ENCODE measurements at regions not wholly inside any gene's neighbourhood (a gene's known extent, or its start where the extent isn't known, plus 50 kb on each side); places are given as distances from the start of the nearest gene placed in this dataset.

DNA sequence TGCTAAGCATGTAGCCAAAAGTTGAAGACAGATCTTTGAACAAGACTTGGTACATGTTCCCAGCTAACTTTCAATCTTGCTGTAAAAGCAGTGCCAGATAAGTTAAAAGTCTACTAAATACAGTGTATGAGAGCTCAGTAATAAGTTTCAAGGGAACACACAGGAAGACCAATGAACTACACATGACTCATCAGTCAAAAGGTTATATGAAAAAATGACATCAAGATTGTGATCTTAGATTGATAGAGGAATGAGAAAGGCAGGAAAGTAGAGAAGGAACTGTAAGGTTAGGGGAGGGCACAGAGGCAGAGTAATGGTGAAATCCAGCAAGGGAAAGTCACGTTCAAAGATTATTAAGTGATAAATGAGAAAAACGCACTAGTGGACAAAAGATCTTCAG, 249.9 kb upstream of the FLRT2 start:
- no peaks in the 10 kb centered on the region for H3K36me3 ChIP-seq (ENCODE audit: control insufficient read depth in 1 of 2, insufficient read depth in 2 of 2, low read length in 2 of 2)
- no peaks in the 10 kb centered on the region for H3K27me3 ChIP-seq (ENCODE audit: control insufficient read depth in 1 of 2, insufficient read depth in 2 of 2, low read length in 2 of 2)
- H3K9me3 ChIP-seq (ENCODE audit: control insufficient read depth in 1 of 2, low read length in 2 of 2): peaks cover 0 to 4% of the 10 kb centered on the region in 2 donors
- no peak overlapping the region for H3K27ac ChIP-seq (ENCODE audit: low read depth, low read length)
- no peak overlapping the region for H3K4me3 ChIP-seq (ENCODE audit: low read depth in 1 of 2, low read length in 2 of 2)
- H3K9ac ChIP-seq (ENCODE audit: low read depth in 1 of 2, low read length in 2 of 2): no peak overlapping the region
- H3K4me1 ChIP-seq (ENCODE audit: control insufficient read depth in 1 of 2, insufficient read depth in 2 of 2, low read length in 2 of 2): no peaks in the 10 kb centered on the region

DNA sequence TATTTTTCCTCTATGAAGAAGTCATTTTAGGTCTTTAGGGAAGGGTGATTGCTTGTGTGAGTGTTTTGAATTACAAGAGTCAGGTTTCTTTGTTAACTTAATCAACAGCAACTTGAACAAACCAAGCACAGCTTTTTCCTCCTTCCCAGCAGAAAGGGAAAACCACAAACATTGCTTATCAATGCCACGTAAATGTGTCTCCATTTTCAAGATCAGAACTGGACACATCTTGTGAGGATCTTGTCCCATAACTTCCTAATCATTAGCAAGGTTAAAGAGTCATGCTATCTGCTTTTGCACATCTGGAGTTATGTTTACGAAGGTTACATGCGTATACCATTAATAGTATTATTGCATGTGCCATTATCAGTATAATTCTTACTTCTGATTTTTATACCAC, 248.0 kb upstream of the FLRT2 start:
- no peaks in the 10 kb centered on the region for H3K36me3 ChIP-seq (ENCODE audit: control insufficient read depth in 1 of 2, insufficient read depth in 2 of 2, low read length in 2 of 2)
- H3K27ac ChIP-seq (ENCODE audit: low read depth, low read length): no peak overlapping the region
- peaks cover 0 to 4% of the 10 kb centered on the region in 2 donors for H3K9me3 ChIP-seq (ENCODE audit: control insufficient read depth in 1 of 2, low read length in 2 of 2)
- no peak overlapping the region for H3K9ac ChIP-seq (ENCODE audit: low read depth in 1 of 2, low read length in 2 of 2)
- no peaks in the 10 kb centered on the region for H3K27me3 ChIP-seq (ENCODE audit: control insufficient read depth in 1 of 2, insufficient read depth in 2 of 2, low read length in 2 of 2)
- H3K4me3 ChIP-seq (ENCODE audit: low read depth in 1 of 2, low read length in 2 of 2): no peak overlapping the region
- H3K4me1 ChIP-seq (ENCODE audit: control insufficient read depth in 1 of 2, insufficient read depth in 2 of 2, low read length in 2 of 2): no peaks in the 10 kb centered on the region

DNA sequence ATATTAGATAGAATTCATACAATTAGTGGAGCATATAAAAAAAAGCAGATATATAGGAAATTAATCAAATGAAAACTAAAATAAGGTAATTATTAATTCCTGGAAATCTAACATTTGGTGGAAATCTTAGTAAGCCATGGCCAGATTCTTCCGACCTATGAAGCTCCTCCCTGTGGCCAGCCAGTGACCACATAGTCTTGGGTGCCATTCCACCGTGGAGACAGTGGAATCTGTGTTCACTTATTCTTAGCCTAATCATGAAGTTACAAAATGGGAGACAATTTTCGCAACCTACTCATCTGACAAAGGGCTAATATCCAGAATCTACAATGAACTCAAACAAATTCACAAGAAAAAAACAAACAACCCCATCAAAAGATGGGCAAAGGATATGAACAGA, 241.9 kb upstream of the FLRT2 start:
- H3K27me3 ChIP-seq (ENCODE audit: control insufficient read depth in 1 of 2, insufficient read depth in 2 of 2, low read length in 2 of 2): no peaks in the 10 kb centered on the region
- no peak overlapping the region for H3K27ac ChIP-seq (ENCODE audit: low read depth, low read length)
- H3K36me3 ChIP-seq (ENCODE audit: control insufficient read depth in 1 of 2, insufficient read depth in 2 of 2, low read length in 2 of 2): no peaks in the 10 kb centered on the region
- peaks cover 2 to 5% of the 10 kb centered on the region in 2 donors for H3K9me3 ChIP-seq (ENCODE audit: control insufficient read depth in 1 of 2, low read length in 2 of 2)
- H3K4me3 ChIP-seq (ENCODE audit: low read depth in 1 of 2, low read length in 2 of 2): no peak overlapping the region
- no peak overlapping the region for H3K9ac ChIP-seq (ENCODE audit: low read depth in 1 of 2, low read length in 2 of 2)
- H3K4me1 ChIP-seq (ENCODE audit: control insufficient read depth in 1 of 2, insufficient read depth in 2 of 2, low read length in 2 of 2): no peaks in the 10 kb centered on the region

DNA sequence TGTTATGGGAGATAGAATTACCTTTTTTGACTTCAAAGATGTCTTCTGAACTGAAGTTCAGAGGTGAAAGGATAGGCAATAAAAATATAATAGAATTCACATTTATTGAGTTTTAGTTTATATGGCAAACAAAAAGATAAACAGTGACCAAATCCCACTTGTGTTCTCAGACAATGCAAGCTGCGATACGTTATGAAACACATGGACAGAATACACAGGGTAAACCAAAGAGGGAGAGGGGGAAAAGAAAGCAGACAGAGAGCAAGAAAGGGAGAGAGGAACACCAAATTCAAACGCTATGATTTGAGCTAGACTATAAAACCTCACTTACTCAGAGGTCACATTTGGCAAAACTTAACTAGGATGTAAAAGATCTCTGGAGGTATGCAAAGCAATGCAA, 238.2 kb upstream of the FLRT2 start:
- Histone ChIP-seq H3K27ac (ENCODE audit: low read depth, low read length) (no peak overlapping the region), H3K9ac (ENCODE audit: low read depth in 1 of 2, low read length in 2 of 2) (no peak overlapping the region), H3K27me3 (ENCODE audit: control insufficient read depth in 1 of 2, insufficient read depth in 2 of 2, low read length in 2 of 2) (no peaks in the 10 kb centered on the region), H3K4me3 (ENCODE audit: low read depth in 1 of 2, low read length in 2 of 2) (no peak overlapping the region), H3K4me1 (ENCODE audit: control insufficient read depth in 1 of 2, insufficient read depth in 2 of 2, low read length in 2 of 2) (no peaks in the 10 kb centered on the region), H3K36me3 (ENCODE audit: control insufficient read depth in 1 of 2, insufficient read depth in 2 of 2, low read length in 2 of 2) (no peaks in the 10 kb centered on the region), H3K9me3 (ENCODE audit: control insufficient read depth in 1 of 2, low read length in 2 of 2) (peaks cover 5% of the 10 kb centered on the region in 2 donors)

DNA sequence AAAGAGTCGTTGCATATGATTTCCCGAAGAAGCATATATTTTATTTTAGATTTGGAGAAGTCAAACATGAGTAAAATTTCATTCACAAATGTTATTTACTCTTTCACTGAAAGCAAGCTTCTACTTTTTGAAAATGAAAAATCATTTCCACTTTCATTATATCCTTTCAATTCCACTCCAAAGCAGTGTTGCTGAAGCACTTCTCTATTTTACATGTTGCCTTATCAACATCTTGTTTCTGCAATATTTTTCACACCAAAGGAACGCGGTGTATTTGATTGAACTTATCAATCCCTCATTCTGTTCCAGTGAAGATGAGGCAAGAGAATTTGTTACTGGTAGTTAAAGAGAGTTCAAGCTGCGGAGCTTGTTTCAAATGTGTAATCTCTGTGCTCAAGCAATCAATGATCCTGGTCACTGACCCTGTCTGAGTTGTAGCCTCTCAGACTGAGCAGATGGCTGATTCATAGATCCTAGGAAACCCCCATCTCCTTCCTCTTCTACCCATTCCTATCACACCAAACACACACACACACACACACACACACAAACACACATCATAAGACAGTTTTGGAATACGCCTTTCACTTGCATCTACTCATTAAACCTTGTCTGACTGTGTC, 236.2 kb upstream of the FLRT2 start:
- Histone ChIP-seq H3K27me3 (ENCODE audit: control insufficient read depth in 1 of 2, insufficient read depth in 2 of 2, low read length in 2 of 2) (no peaks in the 10 kb centered on the region), H3K27ac (ENCODE audit: low read depth, low read length) (no peak overlapping the region), H3K4me3 (ENCODE audit: low read depth in 1 of 2, low read length in 2 of 2) (no peak overlapping the region), H3K36me3 (ENCODE audit: control insufficient read depth in 1 of 2, insufficient read depth in 2 of 2, low read length in 2 of 2) (no peaks in the 10 kb centered on the region), H3K4me1 (ENCODE audit: control insufficient read depth in 1 of 2, insufficient read depth in 2 of 2, low read length in 2 of 2) (no peaks in the 10 kb centered on the region), H3K9me3 (ENCODE audit: control insufficient read depth in 1 of 2, low read length in 2 of 2) (peaks cover 5 to 7% of the 10 kb centered on the region in 2 donors), H3K9ac (ENCODE audit: low read depth in 1 of 2, low read length in 2 of 2) (no peak overlapping the region)

DNA sequence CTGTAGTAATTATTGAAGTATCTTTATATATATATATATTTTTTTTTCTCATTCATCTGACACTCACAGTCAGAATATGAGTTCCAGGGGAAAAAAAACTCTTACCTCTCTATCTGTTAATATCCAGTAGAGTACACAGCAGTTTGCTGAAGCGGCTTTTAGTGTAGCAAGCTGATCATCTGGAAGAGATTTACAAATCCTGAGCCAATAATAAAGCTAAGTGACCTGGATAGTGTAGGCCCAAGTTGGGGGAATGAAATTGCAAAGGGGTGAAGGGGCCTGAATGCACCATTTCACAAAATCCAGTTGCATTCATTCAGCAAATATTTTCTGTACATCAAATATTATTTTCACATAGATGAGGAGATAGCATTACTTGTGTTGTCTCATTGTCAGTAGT, 234.6 kb upstream of the FLRT2 start:
- Histone ChIP-seq H3K27ac (ENCODE audit: low read depth, low read length) (no peak overlapping the region), H3K36me3 (ENCODE audit: control insufficient read depth in 1 of 2, insufficient read depth in 2 of 2, low read length in 2 of 2) (no peaks in the 10 kb centered on the region), H3K9ac (ENCODE audit: low read depth in 1 of 2, low read length in 2 of 2) (no peak overlapping the region), H3K4me3 (ENCODE audit: low read depth in 1 of 2, low read length in 2 of 2) (no peak overlapping the region), H3K4me1 (ENCODE audit: control insufficient read depth in 1 of 2, insufficient read depth in 2 of 2, low read length in 2 of 2) (no peaks in the 10 kb centered on the region), H3K9me3 (ENCODE audit: control insufficient read depth in 1 of 2, low read length in 2 of 2) (peaks cover 10 to 11% of the 10 kb centered on the region in 2 donors), H3K27me3 (ENCODE audit: control insufficient read depth in 1 of 2, insufficient read depth in 2 of 2, low read length in 2 of 2) (no peaks in the 10 kb centered on the region)

DNA sequence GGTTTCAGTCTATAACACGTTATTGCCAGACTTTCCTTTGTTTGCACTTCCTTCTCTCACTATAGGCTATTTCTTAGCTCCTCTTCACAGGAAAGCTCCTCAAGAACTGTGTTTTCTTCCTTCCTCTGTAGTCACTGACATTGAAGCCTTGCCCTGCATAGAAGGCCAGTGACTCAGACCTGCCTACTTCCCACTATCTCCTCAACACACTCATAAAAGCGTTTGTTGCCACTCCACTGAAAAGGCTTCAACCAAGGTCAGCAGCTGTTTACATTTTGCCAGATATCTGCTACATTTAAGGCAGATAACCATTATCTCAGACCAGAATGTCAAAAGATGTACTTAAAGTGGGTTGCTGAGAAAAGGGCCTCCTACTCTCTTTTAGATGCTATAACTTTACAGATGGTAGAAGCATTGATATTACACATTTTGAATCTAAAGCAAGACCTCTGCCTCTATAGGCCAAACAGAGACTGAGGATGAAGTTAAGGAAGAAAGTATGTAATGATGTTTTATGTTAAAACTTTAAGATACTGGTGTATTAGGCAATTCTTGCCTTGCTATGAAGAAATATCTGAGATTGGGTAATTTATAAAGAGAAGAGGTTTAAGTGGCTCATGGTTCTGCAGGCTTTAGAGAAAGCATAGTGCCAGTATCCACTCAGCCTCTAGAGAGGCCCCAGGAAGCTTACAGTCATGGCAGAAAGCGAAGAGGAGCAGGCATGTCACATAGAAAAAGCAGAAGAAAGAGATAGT, 233.3 kb upstream of the FLRT2 start:
- H3K36me3 ChIP-seq (ENCODE audit: control insufficient read depth in 1 of 2, insufficient read depth in 2 of 2, low read length in 2 of 2): no peaks in the 10 kb centered on the region
- H3K27me3 ChIP-seq (ENCODE audit: control insufficient read depth in 1 of 2, insufficient read depth in 2 of 2, low read length in 2 of 2): no peaks in the 10 kb centered on the region
- H3K4me1 ChIP-seq (ENCODE audit: control insufficient read depth in 1 of 2, insufficient read depth in 2 of 2, low read length in 2 of 2): no peaks in the 10 kb centered on the region
- H3K27ac ChIP-seq (ENCODE audit: low read depth, low read length): no peak overlapping the region
- H3K4me3 ChIP-seq (ENCODE audit: low read depth in 1 of 2, low read length in 2 of 2): no peak overlapping the region
- no peak overlapping the region for H3K9ac ChIP-seq (ENCODE audit: low read depth in 1 of 2, low read length in 2 of 2)
- H3K9me3 ChIP-seq (ENCODE audit: control insufficient read depth in 1 of 2, low read length in 2 of 2): peaks cover 7 to 12% of the 10 kb centered on the region in 2 donors

DNA sequence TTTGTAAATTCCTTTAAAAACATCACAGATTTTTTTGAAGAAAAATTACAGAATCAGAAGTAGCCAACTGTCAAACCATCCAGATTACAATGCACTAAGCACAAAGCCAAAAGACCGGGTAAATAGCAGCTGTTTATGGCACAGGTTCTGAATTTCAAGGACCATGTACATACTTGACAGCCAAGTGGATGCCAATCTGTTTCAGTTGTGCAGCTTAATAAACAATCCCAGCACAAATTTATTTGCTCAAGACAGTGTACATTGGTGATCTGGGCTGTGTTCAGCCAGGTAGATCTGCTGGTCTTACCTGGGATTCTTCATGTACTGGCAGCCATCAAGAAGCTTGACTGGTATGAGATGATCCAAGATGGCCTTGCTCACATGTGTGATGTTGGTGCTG, 229.8 kb upstream of the FLRT2 start:
- Histone ChIP-seq H3K9ac (ENCODE audit: low read depth in 1 of 2, low read length in 2 of 2) (no peak overlapping the region), H3K36me3 (ENCODE audit: control insufficient read depth in 1 of 2, insufficient read depth in 2 of 2, low read length in 2 of 2) (no peaks in the 10 kb centered on the region), H3K4me3 (ENCODE audit: low read depth in 1 of 2, low read length in 2 of 2) (no peak overlapping the region), H3K27me3 (ENCODE audit: control insufficient read depth in 1 of 2, insufficient read depth in 2 of 2, low read length in 2 of 2) (no peaks in the 10 kb centered on the region), H3K9me3 (ENCODE audit: control insufficient read depth in 1 of 2, low read length in 2 of 2) (peaks cover 7 to 10% of the 10 kb centered on the region in 2 donors), H3K4me1 (ENCODE audit: control insufficient read depth in 1 of 2, insufficient read depth in 2 of 2, low read length in 2 of 2) (no peaks in the 10 kb centered on the region), H3K27ac (ENCODE audit: low read depth, low read length) (no peak overlapping the region)

DNA sequence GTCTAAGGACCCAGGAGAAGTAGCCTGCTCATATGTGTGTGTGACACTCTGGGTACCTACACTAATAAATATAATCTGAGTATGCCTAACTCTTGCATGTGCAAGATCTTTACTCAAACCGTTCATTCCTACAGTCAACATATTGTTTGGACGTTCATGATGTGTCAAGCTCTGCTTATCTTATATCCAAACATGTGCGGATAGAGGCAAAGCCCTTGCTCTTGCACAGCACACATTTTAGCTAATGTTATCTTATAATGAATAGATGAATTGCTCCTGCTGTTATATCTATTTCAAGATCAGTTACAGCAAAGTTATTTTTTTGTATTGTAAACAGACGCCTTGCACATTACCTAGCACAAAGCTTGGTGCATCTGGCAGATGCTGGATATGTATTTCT, 228.4 kb upstream of the FLRT2 start:
- Histone ChIP-seq H3K4me3 (ENCODE audit: low read depth in 1 of 2, low read length in 2 of 2) (no peak overlapping the region), H3K27me3 (ENCODE audit: control insufficient read depth in 1 of 2, insufficient read depth in 2 of 2, low read length in 2 of 2) (no peaks in the 10 kb centered on the region), H3K9me3 (ENCODE audit: control insufficient read depth in 1 of 2, low read length in 2 of 2) (peaks cover 7 to 8% of the 10 kb centered on the region in 2 donors), H3K9ac (ENCODE audit: low read depth in 1 of 2, low read length in 2 of 2) (no peak overlapping the region), H3K4me1 (ENCODE audit: control insufficient read depth in 1 of 2, insufficient read depth in 2 of 2, low read length in 2 of 2) (no peaks in the 10 kb centered on the region), H3K27ac (ENCODE audit: low read depth, low read length) (no peak overlapping the region), H3K36me3 (ENCODE audit: control insufficient read depth in 1 of 2, insufficient read depth in 2 of 2, low read length in 2 of 2) (no peaks in the 10 kb centered on the region)

DNA sequence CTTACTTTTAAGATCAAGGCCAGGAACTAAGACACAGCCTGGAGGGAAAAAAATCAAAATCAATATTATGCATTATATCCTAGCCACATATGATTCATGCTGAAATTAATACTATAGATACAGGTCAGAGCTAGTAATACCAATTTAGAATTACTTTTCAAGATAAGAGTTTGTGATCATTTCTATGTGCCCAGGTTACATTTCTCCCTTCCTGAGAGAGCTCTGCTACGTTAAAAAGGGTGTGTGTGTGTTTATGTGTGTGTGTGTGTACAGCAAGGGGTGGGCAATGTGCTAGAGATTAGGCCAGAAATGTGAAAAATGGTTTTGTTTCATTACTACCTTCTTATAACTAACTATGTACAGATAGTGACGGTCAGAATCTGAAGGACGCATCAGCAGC, 223.9 kb upstream of the FLRT2 start:
- Histone ChIP-seq H3K9ac (ENCODE audit: low read depth in 1 of 2, low read length in 2 of 2) (no peak overlapping the region), H3K9me3 (ENCODE audit: control insufficient read depth in 1 of 2, low read length in 2 of 2) (peaks cover 0 to 10% of the 10 kb centered on the region in 2 donors), H3K4me1 (ENCODE audit: control insufficient read depth in 1 of 2, insufficient read depth in 2 of 2, low read length in 2 of 2) (no peaks in the 10 kb centered on the region), H3K4me3 (ENCODE audit: low read depth in 1 of 2, low read length in 2 of 2) (no peak overlapping the region), H3K36me3 (ENCODE audit: control insufficient read depth in 1 of 2, insufficient read depth in 2 of 2, low read length in 2 of 2) (no peaks in the 10 kb centered on the region), H3K27me3 (ENCODE audit: control insufficient read depth in 1 of 2, insufficient read depth in 2 of 2, low read length in 2 of 2) (no peaks in the 10 kb centered on the region), H3K27ac (ENCODE audit: low read depth, low read length) (no peak overlapping the region)
